GM19324 (cell line): ENCODE measurements at regions not wholly inside any gene's neighbourhood (a gene's known extent, or its start where the extent isn't known, plus 50 kb on each side); places are given as distances from the start of the nearest gene placed in this dataset.
"Not testable (repeated sequence)": the region's sequence is repeated elsewhere in the genome, so short reads cannot be mapped to it uniquely, and the experiment has no call there.

Source experiments
- ATAC-seq: cut with Tn5 transposase; IDR thresholded peaks from one replicate; pipeline ENCODE4 v1.9.1; 2021; ENCODE audit warnings: mild to moderate bottlenecking, moderate library complexity; ENCODE audit not compliant: unreplicated experiment, low FRiP score

- no peak for ATAC-seq
Measured at GRCh38 chr5:135279328-135279727, 119.7 kb downstream of the MACROH2A1 start.

DNA sequence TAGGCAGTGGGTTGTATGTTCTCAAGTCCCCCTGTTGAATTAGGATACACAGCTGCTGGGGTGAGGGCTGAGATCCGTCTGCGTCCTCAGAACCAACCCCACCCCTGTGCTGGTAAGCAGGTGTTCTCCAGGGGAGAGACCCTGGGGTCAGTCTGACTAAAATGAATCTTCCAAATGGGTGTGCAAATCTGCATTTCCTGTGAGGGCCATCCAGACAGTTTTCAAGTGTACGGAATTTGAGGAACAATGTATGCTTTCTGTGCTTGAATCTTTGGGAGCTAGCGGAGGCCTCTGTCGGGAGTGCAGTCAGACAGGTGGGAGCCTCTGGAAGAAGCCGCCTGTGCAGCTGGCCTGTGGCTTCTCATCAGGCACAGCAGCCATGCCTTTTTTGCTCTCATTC, 122.9 kb downstream of the MACROH2A1 start:
- no peak for ATAC-seq

DNA sequence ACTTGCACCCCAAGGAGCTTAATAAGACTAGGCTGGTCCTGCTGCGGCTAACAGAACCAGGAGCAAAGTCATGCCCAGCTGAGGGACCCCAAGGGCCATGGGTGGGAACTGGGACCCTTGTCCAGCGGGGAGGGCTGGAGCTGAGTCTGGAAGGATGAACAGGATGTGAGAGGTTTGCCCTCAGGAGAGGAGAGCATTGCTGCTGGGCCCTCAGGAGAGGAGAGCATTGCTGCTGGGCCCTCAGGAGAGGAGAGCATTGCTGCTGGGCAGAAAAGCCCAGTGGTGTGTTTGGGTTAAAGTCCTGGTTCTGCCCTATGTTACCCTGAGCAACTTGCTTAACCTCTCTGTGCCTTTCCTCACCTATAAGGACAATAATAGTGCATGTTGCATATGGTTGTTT, 125.8 kb downstream of the MACROH2A1 start:
- ATAC-seq, result no peak

DNA sequence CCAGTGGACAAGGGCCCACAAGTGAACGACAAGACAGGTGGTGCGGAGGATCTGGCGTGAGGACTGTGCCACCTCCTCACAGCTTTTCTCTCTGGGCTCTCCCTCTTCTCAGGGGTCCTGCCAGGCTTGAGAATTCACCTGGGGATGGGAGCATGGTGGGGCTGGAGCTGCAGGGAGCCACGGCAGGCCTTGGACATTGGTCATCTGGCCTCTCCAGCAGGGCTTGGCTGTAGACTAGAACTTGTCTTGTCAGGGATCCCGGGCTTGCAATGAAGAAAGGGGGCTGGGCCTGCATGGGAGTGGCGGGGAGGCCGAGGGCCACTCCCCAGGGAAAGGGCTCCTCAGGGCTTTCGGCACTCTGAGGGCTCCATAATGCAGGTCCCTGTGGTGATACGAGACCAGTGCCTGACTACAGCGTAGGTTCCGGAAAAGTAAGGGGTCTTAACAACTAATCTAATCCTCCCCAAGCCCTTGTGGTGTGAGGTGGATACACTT, 126.7 kb downstream of the MACROH2A1 start:
- ATAC-seq, result no peak

DNA sequence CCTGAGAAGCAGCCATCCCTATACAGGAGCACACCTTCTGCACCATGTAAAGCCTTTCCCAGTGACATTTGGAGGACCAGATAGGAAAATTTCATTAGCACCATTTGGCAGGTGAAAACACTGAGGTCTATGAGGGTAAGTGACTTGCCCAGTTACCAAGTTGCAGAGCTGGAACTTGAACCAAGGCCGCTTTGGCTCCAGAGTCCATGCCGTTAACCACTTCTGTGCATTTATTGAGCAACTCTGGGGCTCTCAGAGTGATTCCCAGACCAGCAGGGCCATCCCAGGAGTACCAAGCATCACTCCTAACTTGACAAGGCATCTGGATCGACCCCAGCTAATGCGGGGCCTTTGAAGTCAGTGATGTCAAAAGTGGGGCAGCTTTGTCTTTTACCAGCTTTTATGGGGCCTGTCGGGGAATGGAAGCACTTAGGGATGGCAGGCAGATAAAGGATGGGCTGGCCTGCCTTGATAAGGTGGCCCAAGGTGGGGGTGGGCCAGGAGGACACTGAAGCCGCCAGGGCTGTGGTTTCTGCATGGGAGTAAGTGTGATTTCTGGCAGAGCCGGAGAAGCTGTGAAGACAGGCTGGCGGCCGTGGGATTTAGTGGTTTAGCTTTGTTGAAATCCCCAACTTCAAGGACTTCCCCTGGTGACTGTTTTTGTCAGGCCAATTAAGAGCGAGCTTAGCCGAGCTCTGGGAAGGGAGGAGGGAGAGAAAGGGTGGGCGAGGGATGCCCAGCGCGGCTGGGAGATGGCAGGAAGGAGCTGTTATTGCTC, 127.3 kb downstream of the MACROH2A1 start:
- no peak for ATAC-seq

- no peak for ATAC-seq
Measured at GRCh38 chr5:135269931-135270421, 129.1 kb downstream of the MACROH2A1 start.

DNA sequence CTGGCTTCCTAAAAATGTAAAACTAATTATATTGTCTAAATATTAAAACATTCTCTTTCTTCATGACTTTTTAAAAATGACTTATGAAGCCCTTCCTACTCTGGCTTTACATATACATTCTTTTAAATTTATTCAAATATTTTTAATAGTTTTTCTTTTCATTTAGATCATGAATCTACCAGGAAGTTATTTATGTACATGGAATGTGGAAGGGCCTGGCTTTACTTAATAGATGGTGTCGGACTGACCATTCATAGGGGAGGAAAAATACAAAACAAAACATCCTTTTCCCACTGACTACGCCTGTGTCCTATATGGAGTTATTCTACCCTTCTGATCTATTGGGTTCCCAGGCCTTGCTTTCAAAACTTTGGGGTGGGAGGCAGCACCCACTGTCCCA, 129.8 kb downstream of the MACROH2A1 start:
- no peak for ATAC-seq

- ATAC-seq, result no peak
Measured at GRCh38 chr5:135266975-135267374, 132.1 kb downstream of the MACROH2A1 start.

GRCh38 chr5:135266303-135266635, 132.8 kb downstream of the MACROH2A1 start:
- ATAC-seq, result no peak

DNA sequence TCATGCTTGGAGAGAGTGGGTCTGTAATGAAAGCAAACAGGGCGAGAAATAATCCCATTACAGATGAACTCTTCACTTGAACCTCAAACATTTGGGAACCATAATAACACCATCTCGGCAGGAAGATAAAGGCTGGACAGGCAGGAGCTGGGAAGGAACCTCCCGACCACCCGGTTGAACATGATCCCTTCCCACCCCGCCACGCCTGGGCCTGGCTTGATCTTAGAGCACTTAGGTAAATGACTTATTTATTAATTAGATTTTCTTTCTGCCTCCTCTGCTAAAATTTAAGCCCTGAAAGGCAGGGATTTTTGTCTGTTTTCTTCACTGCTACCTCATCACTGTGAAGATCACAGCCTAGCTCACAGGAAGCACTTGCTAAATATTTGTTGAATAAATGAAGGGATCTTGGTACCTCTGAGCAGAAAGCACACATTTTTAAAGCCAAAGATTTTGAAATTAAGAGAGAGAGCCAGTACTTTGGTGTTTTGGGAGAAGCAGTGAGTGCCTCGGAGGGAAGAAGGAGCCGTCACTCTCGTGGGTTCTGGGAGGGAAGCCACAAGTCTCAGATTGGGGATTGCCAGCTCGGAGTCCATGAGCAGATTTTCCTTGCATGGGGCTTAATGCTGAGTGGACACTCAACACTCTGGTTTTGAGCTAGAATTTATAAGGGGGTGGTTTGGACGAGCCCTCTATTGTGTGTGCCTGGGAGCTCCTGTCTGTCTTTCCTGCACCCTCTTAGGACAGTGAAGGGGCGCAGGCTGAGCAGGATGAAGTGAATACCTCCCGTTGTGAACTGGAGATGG, 133.3 kb downstream of the MACROH2A1 start:
- ATAC-seq, result no peak

DNA sequence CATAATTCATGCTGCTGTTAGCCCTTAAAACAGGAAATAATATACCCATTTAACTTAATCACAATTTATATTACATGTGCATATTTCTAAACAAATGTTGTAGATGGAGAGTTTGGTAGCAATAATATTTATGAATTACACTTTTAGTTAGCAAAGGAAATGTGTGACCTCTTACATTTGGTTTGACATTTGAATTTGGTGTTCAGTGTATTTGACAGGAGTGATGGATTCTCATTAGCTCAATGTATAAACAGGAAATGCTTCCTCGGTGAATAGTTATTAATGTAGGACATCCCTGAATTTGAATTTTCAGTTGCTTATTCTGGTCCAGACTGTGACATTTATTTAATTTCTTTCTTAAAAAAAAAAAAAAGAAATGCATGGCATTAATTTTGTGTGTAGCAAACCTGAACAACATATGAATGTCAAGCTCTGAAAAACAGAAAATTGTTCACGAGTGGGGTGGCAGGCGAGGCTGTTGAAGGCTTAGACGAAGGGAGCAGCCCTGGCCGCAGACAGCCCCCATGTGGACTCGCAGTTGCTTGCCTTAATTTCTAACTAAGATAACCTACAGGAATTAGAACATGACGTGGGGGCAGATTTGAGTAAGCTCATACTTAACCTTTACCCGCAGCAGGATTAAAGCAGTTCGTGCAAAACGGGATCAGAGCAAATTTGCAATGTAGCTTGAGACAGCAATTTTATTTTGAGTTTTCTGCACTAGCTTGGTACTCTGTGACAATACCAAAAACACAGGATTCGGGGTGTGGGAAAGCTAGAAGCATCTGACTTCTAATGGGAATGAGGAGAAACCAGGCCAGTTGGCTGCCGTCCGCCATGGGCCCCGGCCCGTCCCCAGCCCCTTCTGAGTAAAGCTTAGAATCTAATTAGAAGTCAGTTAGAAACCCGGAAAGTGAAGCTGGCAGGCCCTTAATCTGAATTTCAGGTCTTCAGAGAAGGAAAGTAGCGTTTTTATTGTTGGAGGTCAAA, 134.3 kb downstream of the MACROH2A1 start:
- ATAC-seq, result no peak

GRCh38 chr5:135263022-135263668, 135.9 kb downstream of the MACROH2A1 start:
- no peak for ATAC-seq

GRCh38 chr5:135262364-135262763, 136.7 kb downstream of the MACROH2A1 start:
- no peak for ATAC-seq

GRCh38 chr5:135260108-135260507, 138.9 kb downstream of the MACROH2A1 start:
- ATAC-seq, result not testable (repeated sequence)

DNA sequence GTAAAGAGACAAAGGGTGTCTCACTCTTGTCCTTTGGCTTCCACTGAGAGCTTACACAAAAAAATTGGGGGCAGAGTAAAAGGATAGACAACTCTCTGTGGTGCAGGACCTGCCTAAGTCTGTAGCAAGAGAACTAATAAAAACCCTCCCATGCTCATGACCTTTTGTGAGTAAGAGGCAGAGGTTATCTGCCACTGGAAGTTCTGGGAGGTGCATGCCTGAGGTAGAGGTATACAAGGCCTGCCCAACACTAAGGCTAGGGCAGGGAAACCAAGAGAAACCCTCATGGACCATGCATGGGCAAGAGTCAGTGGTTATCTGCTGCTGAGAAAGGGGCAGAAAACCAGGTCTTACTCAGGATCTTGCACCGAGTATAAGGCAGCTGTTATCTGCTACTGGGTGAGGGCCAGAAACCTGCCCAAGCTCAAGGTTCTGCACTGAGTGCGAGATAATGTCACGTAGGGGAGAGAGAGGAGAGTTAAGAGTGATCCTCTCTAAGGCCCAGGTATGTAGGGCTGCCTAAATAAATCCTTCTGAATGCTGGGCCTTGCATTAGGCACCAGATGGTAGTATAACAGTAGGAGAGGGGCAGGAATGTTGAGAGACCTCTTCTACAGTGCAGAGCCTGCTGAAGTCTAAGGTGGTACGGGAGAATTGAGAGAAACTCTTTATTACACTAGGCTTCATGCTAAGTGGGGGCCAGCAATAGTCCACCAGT, 143.4 kb downstream of the MACROH2A1 start:
- no peak for ATAC-seq

GRCh38 chr5:135254183-135254582, 144.8 kb downstream of the MACROH2A1 start:
- ATAC-seq, result no peak

DNA sequence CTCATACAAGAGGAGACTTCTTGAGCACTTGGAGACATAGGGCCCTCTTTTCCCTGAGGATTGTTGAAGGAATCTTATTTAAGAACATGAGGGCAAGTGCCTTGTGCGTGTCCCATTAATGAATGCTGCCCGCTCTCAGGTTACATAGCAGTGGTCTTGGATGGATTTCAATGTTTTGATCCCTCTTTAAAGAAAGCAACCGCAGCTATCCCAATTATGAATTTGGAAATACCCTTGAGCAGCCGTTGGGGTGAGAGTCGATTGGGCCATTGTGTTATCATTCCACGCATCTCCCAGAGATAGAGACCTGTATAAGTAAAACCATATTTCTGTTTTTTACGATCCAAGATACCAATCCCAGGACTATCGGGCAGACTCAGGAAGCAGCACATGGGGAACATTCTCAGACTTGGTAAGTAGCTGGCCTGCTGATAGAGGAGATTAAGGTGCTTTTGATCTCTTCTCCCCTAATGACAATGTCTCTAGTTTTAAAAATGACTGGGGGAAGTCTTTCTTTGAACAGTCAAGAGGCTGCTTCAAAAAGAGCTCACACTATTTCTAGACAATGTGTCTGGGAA, 145.3 kb downstream of the MACROH2A1 start:
- no peak for ATAC-seq

GRCh38 chr5:135251093-135251492, 147.9 kb downstream of the MACROH2A1 start:
- no peak for ATAC-seq

GRCh38 chr5:135250671-135251070, 148.4 kb downstream of the MACROH2A1 start:
- no peak for ATAC-seq
